ENCODE measurements at regions not wholly inside any gene's neighbourhood (a gene's known extent, or its start where the extent isn't known, plus 50 kb on each side); places are given as distances from the start of the nearest gene placed in this dataset.
"Not testable (repeated sequence)": the region's sequence is repeated elsewhere in the genome, so short reads cannot be mapped to it uniquely, and the experiment has no call there.

GRCh38 chr15:19974998-19975397, 566.6 kb downstream of the GOLGA6L6 start:
- no peak for DNase-seq (ENCODE audit: low spot score)
- Histone ChIP-seq H3K4me1 (replicated peaks) (no peaks in the 10 kb centered on the region), H3K27me3 (replicated peaks; ENCODE audit: insufficient read depth) (no peaks in the 10 kb centered on the region), H3K36me3 (no peaks in the 10 kb centered on the region), H3K4me3 (no peak overlapping the region), H3K9me3 (no peaks in the 10 kb centered on the region), H3K27ac (no peak overlapping the region)
- WGBS: 79% methylated on average over 2 of the region's 2 CpGs
- intact Hi-C loops (cut with DNase I): no loop called here
- TF ChIP-seq POLR2A (IDR thresholded peaks at IDR 0.05): no peak
- no peak for TF ChIP-seq POLR2AphosphoS5 (IDR thresholded peaks at IDR 0.05)
- TF ChIP-seq CTCF (IDR thresholded peaks at IDR 0.05): no peak

- 26% methylated on average over 7 of the region's 7 CpGs for WGBS
- no peak for DNase-seq (ENCODE audit: low spot score)
- Histone ChIP-seq H3K36me3 (no peaks in the 10 kb centered on the region), H3K27ac (no peak overlapping the region), H3K4me1 (replicated peaks) (no peaks in the 10 kb centered on the region), H3K9me3 (no peaks in the 10 kb centered on the region), H3K4me3 (no peak overlapping the region), H3K27me3 (replicated peaks; ENCODE audit: insufficient read depth) (no peaks in the 10 kb centered on the region)
- TF ChIP-seq POLR2A (IDR thresholded peaks at IDR 0.05) (no peak), POLR2AphosphoS5 (IDR thresholded peaks at IDR 0.05) (no peak), CTCF (IDR thresholded peaks at IDR 0.05) (no peak)
- intact Hi-C loops (cut with DNase I): no loop called here
Observed at GRCh38 chr15:19973718-19974117, 567.9 kb downstream of the GOLGA6L6 start.

GRCh38 chr15:19972582-19972981, 569.0 kb downstream of the GOLGA6L6 start:
- H3K4me1 ChIP-seq (replicated peaks); DNase-seq (ENCODE audit: low spot score); H3K27me3 ChIP-seq (replicated peaks; ENCODE audit: insufficient read depth); H3K36me3 ChIP-seq; intact Hi-C loops (cut with DNase I); H3K9me3 ChIP-seq; H3K27ac ChIP-seq; H3K4me3 ChIP-seq: not testable (repeated sequence)
- 77% methylated on average over 4 of the region's 4 CpGs for WGBS

- H3K36me3 ChIP-seq; H3K4me3 ChIP-seq; H3K4me1 ChIP-seq (replicated peaks); H3K9me3 ChIP-seq; DNase-seq (ENCODE audit: low spot score); H3K27ac ChIP-seq; H3K27me3 ChIP-seq (replicated peaks; ENCODE audit: insufficient read depth); intact Hi-C loops (cut with DNase I): not testable (repeated sequence)
Observed at GRCh38 chr15:19965574-19965973, 576.0 kb downstream of the GOLGA6L6 start.

- H3K27me3 ChIP-seq (replicated peaks; ENCODE audit: insufficient read depth); intact Hi-C loops (cut with DNase I); H3K9me3 ChIP-seq; H3K27ac ChIP-seq; DNase-seq (ENCODE audit: low spot score); H3K36me3 ChIP-seq; H3K4me3 ChIP-seq; H3K4me1 ChIP-seq (replicated peaks): not testable (repeated sequence)
- 69% methylated on average over 1 of the region's 1 CpG for WGBS
Observed at GRCh38 chr15:19964480-19964879, 577.1 kb downstream of the GOLGA6L6 start.

GRCh38 chr15:19956124-19956796, 585.3 kb downstream of the GOLGA6L6 start:
- Histone ChIP-seq H3K4me3 (no peak overlapping the region), H3K36me3 (no peaks in the 10 kb centered on the region), H3K27me3 (replicated peaks; ENCODE audit: insufficient read depth) (no peaks in the 10 kb centered on the region), H3K4me1 (replicated peaks) (no peaks in the 10 kb centered on the region), H3K9me3 (no peaks in the 10 kb centered on the region), H3K27ac (no peak overlapping the region)
- TF ChIP-seq POLR2A (IDR thresholded peaks at IDR 0.05): no peak
- intact Hi-C loops (cut with DNase I): no loop called here
- WGBS: 73% methylated on average over 4 of the region's 4 CpGs
- no peak for DNase-seq (ENCODE audit: low spot score)

- WGBS: 29% methylated on average over 70 of the region's 70 CpGs
- no peak overlapping the region for H3K27ac ChIP-seq
- no peak for DNase-seq (ENCODE audit: low spot score)
- peaks cover 6% of the 10 kb centered on the region for H3K27me3 ChIP-seq (replicated peaks; ENCODE audit: insufficient read depth)
- no peaks in the 10 kb centered on the region for H3K9me3 ChIP-seq
- H3K36me3 ChIP-seq: no peaks in the 10 kb centered on the region
- intact Hi-C loops (cut with DNase I): no loop called here
- TF ChIP-seq POLR2A (IDR thresholded peaks at IDR 0.05) (no peak), CTCF (IDR thresholded peaks at IDR 0.05) (no peak)
- no peaks in the 10 kb centered on the region for H3K4me1 ChIP-seq (replicated peaks)
- no peak overlapping the region for H3K4me3 ChIP-seq
Observed at GRCh38 chr15:19944261-19944888, 597.2 kb downstream of the GOLGA6L6 start.
